ENCODE measurements at regions not wholly inside any gene's neighbourhood (a gene's known extent, or its start where the extent isn't known, plus 50 kb on each side); places are given as distances from the start of the nearest gene placed in this dataset.

GRCh38 chr3:81908561-81908960 is 147.1 kb upstream of the GBE1 start:
- no peaks in the 10 kb centered on the region for H3K4me1 ChIP-seq (ENCODE audit: control insufficient read depth, insufficient read depth, low read length)
- H3K9me3 ChIP-seq (ENCODE audit: control insufficient read depth, insufficient read depth, low read length), result no peaks in the 10 kb centered on the region
- H3K36me3 ChIP-seq (ENCODE audit: control insufficient read depth, insufficient read depth, low read length), result no peaks in the 10 kb centered on the region
- H3K27me3 ChIP-seq (ENCODE audit: control insufficient read depth, insufficient read depth, low read length), result no peaks in the 10 kb centered on the region
- H3K9ac ChIP-seq (ENCODE audit: low read depth, low read length), result no peak overlapping the region
- no peak overlapping the region for H3K27ac ChIP-seq (ENCODE audit: low read depth, low read length)
- H3K4me3 ChIP-seq (ENCODE audit: low read depth, low read length), result no peak overlapping the region

GRCh38 chr3:81898336-81898735 is 136.9 kb upstream of the GBE1 start:
- Histone ChIP-seq H3K27me3 (ENCODE audit: control insufficient read depth, insufficient read depth, low read length) (no peaks in the 10 kb centered on the region), H3K27ac (ENCODE audit: low read depth, low read length) (no peak overlapping the region), H3K4me1 (ENCODE audit: control insufficient read depth, insufficient read depth, low read length) (no peaks in the 10 kb centered on the region), H3K9me3 (ENCODE audit: control insufficient read depth, insufficient read depth, low read length) (no peaks in the 10 kb centered on the region), H3K36me3 (ENCODE audit: control insufficient read depth, insufficient read depth, low read length) (no peaks in the 10 kb centered on the region), H3K9ac (ENCODE audit: low read depth, low read length) (no peak overlapping the region), H3K4me3 (ENCODE audit: low read depth, low read length) (no peak overlapping the region)

- peaks cover 4% of the 10 kb centered on the region; the same call in 1 of the 2 replicates for H3K9me3 ChIP-seq (ENCODE audit: control insufficient read depth, insufficient read depth, low read length)
- H3K36me3 ChIP-seq (ENCODE audit: control insufficient read depth, insufficient read depth, low read length), result no peaks in the 10 kb centered on the region
- H3K27ac ChIP-seq (ENCODE audit: low read depth, low read length), result no peak overlapping the region
- peaks cover 18% of the 10 kb centered on the region for H3K4me1 ChIP-seq (ENCODE audit: control insufficient read depth, insufficient read depth, low read length)
- no peak overlapping the region for H3K9ac ChIP-seq (ENCODE audit: low read depth, low read length)
- no peak overlapping the region for H3K4me3 ChIP-seq (ENCODE audit: low read depth, low read length)
- H3K27me3 ChIP-seq (ENCODE audit: control insufficient read depth, insufficient read depth, low read length), result no peaks in the 10 kb centered on the region
These were observed 133.2 kb upstream of the GBE1 start for GRCh38 chr3:81894598-81894997.

- Histone ChIP-seq H3K9me3 (ENCODE audit: control insufficient read depth, insufficient read depth, low read length) (peaks cover 4% of the 10 kb centered on the region; the same call in 1 of the 2 replicates), H3K27ac (ENCODE audit: low read depth, low read length) (peak overlapping the region; percentile 16), H3K36me3 (ENCODE audit: control insufficient read depth, insufficient read depth, low read length) (no peaks in the 10 kb centered on the region), H3K27me3 (ENCODE audit: control insufficient read depth, insufficient read depth, low read length) (no peaks in the 10 kb centered on the region), H3K4me3 (ENCODE audit: low read depth, low read length) (no peak overlapping the region), H3K4me1 (ENCODE audit: control insufficient read depth, insufficient read depth, low read length) (peaks cover 18% of the 10 kb centered on the region), H3K9ac (ENCODE audit: low read depth, low read length) (no peak overlapping the region)
These were observed 129.8 kb upstream of the GBE1 start for GRCh38 chr3:81891055-81891895.

- peaks cover 4% of the 10 kb centered on the region; the same call in 1 of the 2 replicates for H3K9me3 ChIP-seq (ENCODE audit: control insufficient read depth, insufficient read depth, low read length)
- no peak overlapping the region for H3K27ac ChIP-seq (ENCODE audit: low read depth, low read length)
- H3K4me3 ChIP-seq (ENCODE audit: low read depth, low read length), result no peak overlapping the region
- no peaks in the 10 kb centered on the region for H3K27me3 ChIP-seq (ENCODE audit: control insufficient read depth, insufficient read depth, low read length)
- H3K4me1 ChIP-seq (ENCODE audit: control insufficient read depth, insufficient read depth, low read length), result peaks cover 18% of the 10 kb centered on the region
- no peak overlapping the region for H3K9ac ChIP-seq (ENCODE audit: low read depth, low read length)
- no peaks in the 10 kb centered on the region for H3K36me3 ChIP-seq (ENCODE audit: control insufficient read depth, insufficient read depth, low read length)
These were observed 127.6 kb upstream of the GBE1 start for GRCh38 chr3:81888914-81889557.

GRCh38 chr3:81887448-81887847 is 126.0 kb upstream of the GBE1 start:
- no peaks in the 10 kb centered on the region for H3K9me3 ChIP-seq (ENCODE audit: control insufficient read depth, insufficient read depth, low read length)
- peaks cover 18% of the 10 kb centered on the region for H3K4me1 ChIP-seq (ENCODE audit: control insufficient read depth, insufficient read depth, low read length)
- H3K9ac ChIP-seq (ENCODE audit: low read depth, low read length), result no peak overlapping the region
- no peaks in the 10 kb centered on the region for H3K27me3 ChIP-seq (ENCODE audit: control insufficient read depth, insufficient read depth, low read length)
- H3K36me3 ChIP-seq (ENCODE audit: control insufficient read depth, insufficient read depth, low read length), result no peaks in the 10 kb centered on the region
- no peak overlapping the region for H3K27ac ChIP-seq (ENCODE audit: low read depth, low read length)
- H3K4me3 ChIP-seq (ENCODE audit: low read depth, low read length), result no peak overlapping the region

- peaks cover 7% of the 10 kb centered on the region for H3K4me1 ChIP-seq (ENCODE audit: control insufficient read depth, insufficient read depth, low read length)
- no peak overlapping the region for H3K4me3 ChIP-seq (ENCODE audit: low read depth, low read length)
- no peak overlapping the region for H3K27ac ChIP-seq (ENCODE audit: low read depth, low read length)
- H3K9ac ChIP-seq (ENCODE audit: low read depth, low read length), result no peak overlapping the region
- no peaks in the 10 kb centered on the region for H3K27me3 ChIP-seq (ENCODE audit: control insufficient read depth, insufficient read depth, low read length)
- no peaks in the 10 kb centered on the region for H3K36me3 ChIP-seq (ENCODE audit: control insufficient read depth, insufficient read depth, low read length)
- no peaks in the 10 kb centered on the region for H3K9me3 ChIP-seq (ENCODE audit: control insufficient read depth, insufficient read depth, low read length)
These were observed 124.6 kb upstream of the GBE1 start for GRCh38 chr3:81886081-81886480.

- no peaks in the 10 kb centered on the region for H3K27me3 ChIP-seq (ENCODE audit: control insufficient read depth, insufficient read depth, low read length)
- H3K4me1 ChIP-seq (ENCODE audit: control insufficient read depth, insufficient read depth, low read length), result no peaks in the 10 kb centered on the region
- H3K9me3 ChIP-seq (ENCODE audit: control insufficient read depth, insufficient read depth, low read length), result no peaks in the 10 kb centered on the region
- H3K4me3 ChIP-seq (ENCODE audit: low read depth, low read length), result no peak overlapping the region
- no peaks in the 10 kb centered on the region for H3K36me3 ChIP-seq (ENCODE audit: control insufficient read depth, insufficient read depth, low read length)
- H3K9ac ChIP-seq (ENCODE audit: low read depth, low read length), result no peak overlapping the region
- no peak overlapping the region for H3K27ac ChIP-seq (ENCODE audit: low read depth, low read length)
These were observed 123.3 kb upstream of the GBE1 start for GRCh38 chr3:81884791-81885190.

GRCh38 chr3:81876826-81877225 is 115.4 kb upstream of the GBE1 start:
- no peak overlapping the region for H3K4me3 ChIP-seq (ENCODE audit: low read depth, low read length)
- no peaks in the 10 kb centered on the region for H3K27me3 ChIP-seq (ENCODE audit: control insufficient read depth, insufficient read depth, low read length)
- H3K9ac ChIP-seq (ENCODE audit: low read depth, low read length), result no peak overlapping the region
- H3K4me1 ChIP-seq (ENCODE audit: control insufficient read depth, insufficient read depth, low read length), result no peaks in the 10 kb centered on the region
- peaks cover 17% of the 10 kb centered on the region for H3K9me3 ChIP-seq (ENCODE audit: control insufficient read depth, insufficient read depth, low read length)
- H3K27ac ChIP-seq (ENCODE audit: low read depth, low read length), result no peak overlapping the region
- H3K36me3 ChIP-seq (ENCODE audit: control insufficient read depth, insufficient read depth, low read length), result no peaks in the 10 kb centered on the region

GRCh38 chr3:81874738-81875137 is 113.3 kb upstream of the GBE1 start:
- H3K27me3 ChIP-seq (ENCODE audit: control insufficient read depth, insufficient read depth, low read length), result no peaks in the 10 kb centered on the region

GRCh38 chr3:81872566-81872965 is 111.1 kb upstream of the GBE1 start:
- H3K9me3 ChIP-seq (ENCODE audit: control insufficient read depth, insufficient read depth, low read length), result peaks cover 5% of the 10 kb centered on the region
- no peak overlapping the region for H3K27ac ChIP-seq (ENCODE audit: low read depth, low read length)
- no peaks in the 10 kb centered on the region for H3K4me1 ChIP-seq (ENCODE audit: control insufficient read depth, insufficient read depth, low read length)
- H3K36me3 ChIP-seq (ENCODE audit: control insufficient read depth, insufficient read depth, low read length), result no peaks in the 10 kb centered on the region
- no peak overlapping the region for H3K9ac ChIP-seq (ENCODE audit: low read depth, low read length)
- no peaks in the 10 kb centered on the region for H3K27me3 ChIP-seq (ENCODE audit: control insufficient read depth, insufficient read depth, low read length)
- no peak overlapping the region for H3K4me3 ChIP-seq (ENCODE audit: low read depth, low read length)

More at GRCh38 chr3:81874738-81875137, 113.3 kb upstream of the GBE1 start:
- H3K4me3 ChIP-seq (ENCODE audit: low read depth, low read length), result no peak overlapping the region
- H3K27ac ChIP-seq (ENCODE audit: low read depth, low read length), result no peak overlapping the region
- peaks cover 17% of the 10 kb centered on the region for H3K9me3 ChIP-seq (ENCODE audit: control insufficient read depth, insufficient read depth, low read length)
- H3K4me1 ChIP-seq (ENCODE audit: control insufficient read depth, insufficient read depth, low read length), result no peaks in the 10 kb centered on the region
- H3K36me3 ChIP-seq (ENCODE audit: control insufficient read depth, insufficient read depth, low read length), result no peaks in the 10 kb centered on the region
- no peak overlapping the region for H3K9ac ChIP-seq (ENCODE audit: low read depth, low read length)
